ENCODE measurements at regions not wholly inside any gene's neighbourhood (a gene's known extent, or its start where the extent isn't known, plus 50 kb on each side); places are given as distances from the start of the nearest gene placed in this dataset.

GRCh38 chrX:120697053-120697452 is 67.2 kb upstream of the C1GALT1C1 start:
- DNase-seq (peak in 1 of 2 donors; percentile 76), ATAC-seq (peak in 1 of 3 donors; percentile 47)
- Mint-ChIP-seq H3K9me3 (no peaks in the 10 kb centered on the region), H3K36me3 (no peaks in the 10 kb centered on the region), H3K27ac (no peak overlapping the region), H3K4me3 (no peak overlapping the region), H3K27me3 (ENCODE audit: low read depth in 2 of 2) (peaks cover 0 to 8% of the 10 kb centered on the region in 2 donors), H3K4me1 (peaks cover 0 to 5% of the 10 kb centered on the region in 2 donors)
- Histone ChIP-seq H3K4me1 (ENCODE audit: control insufficient read depth, insufficient read depth, low read length) (no peaks in the 10 kb centered on the region), H3K27me3 (ENCODE audit: control insufficient read depth, insufficient read depth, low read length) (no peaks in the 10 kb centered on the region), H3K4me3 (ENCODE audit: low read length) (no peak overlapping the region), H3K27ac (ENCODE audit: low read length) (no peak overlapping the region), H3K36me3 (ENCODE audit: control insufficient read depth, insufficient read depth, low read length) (no peaks in the 10 kb centered on the region), H3K9me3 (ENCODE audit: control insufficient read depth, insufficient read depth, low read length) (no peaks in the 10 kb centered on the region)
- intact Hi-C loops (cut with micrococcal nuclease), result no loop called here
- no peak for TF ChIP-seq CTCF (IDR thresholded peaks at IDR 0.05)

GRCh38 chrX:120692319-120692718 is 62.5 kb upstream of the C1GALT1C1 start:
- Mint-ChIP-seq H3K27ac (no peak overlapping the region), H3K4me1 (peaks cover 0 to 3% of the 10 kb centered on the region in 2 donors), H3K27me3 (ENCODE audit: low read depth in 2 of 2) (peaks cover 0 to 2% of the 10 kb centered on the region in 2 donors), H3K4me3 (no peak overlapping the region), H3K9me3 (no peaks in the 10 kb centered on the region), H3K36me3 (no peaks in the 10 kb centered on the region)
- intact Hi-C loops (cut with micrococcal nuclease), result no loop called here
- H3K27me3 ChIP-seq (ENCODE audit: control insufficient read depth, insufficient read depth, low read length), result no peaks in the 10 kb centered on the region
- no peak overlapping the region for H3K4me3 ChIP-seq (ENCODE audit: low read length)
- no peaks in the 10 kb centered on the region for H3K4me1 ChIP-seq (ENCODE audit: control insufficient read depth, insufficient read depth, low read length)
- DNase-seq (no peak), ATAC-seq (no peak)
- no peak for TF ChIP-seq CTCF (IDR thresholded peaks at IDR 0.05)
- no peaks in the 10 kb centered on the region for H3K9me3 ChIP-seq (ENCODE audit: control insufficient read depth, insufficient read depth, low read length)
- no CpG with 5 or more reads among the region's 2 CpGs for WGBS (ENCODE audit: insufficient coverage)
- no peak overlapping the region for H3K27ac ChIP-seq (ENCODE audit: low read length)
- no peaks in the 10 kb centered on the region for H3K36me3 ChIP-seq (ENCODE audit: control insufficient read depth, insufficient read depth, low read length)

- no peaks in the 10 kb centered on the region for H3K9me3 ChIP-seq (ENCODE audit: control insufficient read depth, insufficient read depth, low read length)
- Mint-ChIP-seq H3K4me3 (no peak overlapping the region), H3K27me3 (ENCODE audit: low read depth in 2 of 2) (peaks cover 0 to 2% of the 10 kb centered on the region in 2 donors), H3K36me3 (no peaks in the 10 kb centered on the region), H3K9me3 (no peaks in the 10 kb centered on the region), H3K27ac (no peak overlapping the region), H3K4me1 (no peaks in the 10 kb centered on the region)
- H3K27ac ChIP-seq (ENCODE audit: low read length), result no peak overlapping the region
- ATAC-seq, result no peak
- no peak for TF ChIP-seq CTCF (IDR thresholded peaks at IDR 0.05)
- no peak overlapping the region for H3K4me3 ChIP-seq (ENCODE audit: low read length)
- no peaks in the 10 kb centered on the region for H3K4me1 ChIP-seq (ENCODE audit: control insufficient read depth, insufficient read depth, low read length)
- no peak for DNase-seq
- no peaks in the 10 kb centered on the region for H3K27me3 ChIP-seq (ENCODE audit: control insufficient read depth, insufficient read depth, low read length)
- intact Hi-C loops (cut with micrococcal nuclease), result no loop called here
- no peaks in the 10 kb centered on the region for H3K36me3 ChIP-seq (ENCODE audit: control insufficient read depth, insufficient read depth, low read length)
- 87% methylated on average over 2 of the region's 4 CpGs for WGBS (ENCODE audit: insufficient coverage)
Measured at GRCh38 chrX:120690941-120691340, 61.1 kb upstream of the C1GALT1C1 start.

GRCh38 chrX:120690344-120690743 is 60.5 kb upstream of the C1GALT1C1 start:
- Mint-ChIP-seq H3K36me3 (no peaks in the 10 kb centered on the region), H3K27ac (no peak overlapping the region), H3K4me3 (no peak overlapping the region), H3K4me1 (no peaks in the 10 kb centered on the region), H3K27me3 (ENCODE audit: low read depth in 2 of 2) (peaks cover 0 to 2% of the 10 kb centered on the region in 2 donors), H3K9me3 (no peaks in the 10 kb centered on the region)
- intact Hi-C loops (cut with micrococcal nuclease), result no loop called here
- no peaks in the 10 kb centered on the region for H3K4me1 ChIP-seq (ENCODE audit: control insufficient read depth, insufficient read depth, low read length)
- no peaks in the 10 kb centered on the region for H3K36me3 ChIP-seq (ENCODE audit: control insufficient read depth, insufficient read depth, low read length)
- TF ChIP-seq CTCF (IDR thresholded peaks at IDR 0.05), result no peak
- 94% methylated on average over 3 of the region's 3 CpGs for WGBS (ENCODE audit: insufficient coverage)
- H3K4me3 ChIP-seq (ENCODE audit: low read length), result no peak overlapping the region
- ATAC-seq (no peak), DNase-seq (no peak)
- no peaks in the 10 kb centered on the region for H3K9me3 ChIP-seq (ENCODE audit: control insufficient read depth, insufficient read depth, low read length)
- H3K27me3 ChIP-seq (ENCODE audit: control insufficient read depth, insufficient read depth, low read length), result no peaks in the 10 kb centered on the region
- H3K27ac ChIP-seq (ENCODE audit: low read length), result no peak overlapping the region
